IMR-90 (cell line): ENCODE measurements at regions not wholly inside any gene's neighbourhood (a gene's known extent, or its start where the extent isn't known, plus 50 kb on each side); places are given as distances from the start of the nearest gene placed in this dataset.

Source experiments
- ATAC-seq: fragments of 200-7000 bp; cut with Tn5 transposase; 2 replicates; pipeline ENCODE4 v1.9.1; 2020; ENCODE audit warnings: low read depth, mild to moderate bottlenecking, moderate library complexity
- BruUV-seq: library from RNA; stranded (reverse); fragments of 400-500 nt; replicated peaks from 2 replicates; lab custom pipeline; 2021; lab: Mats Ljungman, UMichigan
- CTCF ChIA-PET: fragments of 300-600 bp; formaldehyde crosslinking; extraction: SDS; loops from one replicate; lab custom pipeline; 2021; ENCODE audit warnings: antibody characterized with exemption; lab: Yijun Ruan, JAX
- POLR2A ChIA-PET: fragments of 300-600 bp; sonication (Branson Sonifier 250); formaldehyde crosslinking; loops from one replicate; lab custom pipeline; 2022; ENCODE audit warnings: antibody characterized with exemption; ENCODE audit not compliant: unreplicated experiment; lab: Charles Lee
- DNase-seq: peaks from one replicate; pipeline ENCODE4 v3.0.0; 2013
- H2AFZ ChIP-seq: replicated peaks from 2 replicates; pipeline ENCODE3; 2013; ENCODE audit warnings: low read length, mild to moderate bottlenecking; ENCODE audit not compliant: poor library complexity
- H2AK5ac ChIP-seq: 2 replicates; pipeline ENCODE4 v1.6.1; 2013; ENCODE audit warnings: low read depth, low read length, inconsistent platforms
- H2AK9ac ChIP-seq: replicated peaks from 2 replicates; pipeline ENCODE3; 2013; ENCODE audit warnings: mild to moderate bottlenecking, low read depth, low read length, moderate library complexity; ENCODE audit not compliant: poor library complexity
- H2BK120ac ChIP-seq: 2 replicates; pipeline ENCODE4 v1.6.1; 2013; ENCODE audit warnings: low read depth, low read length, inconsistent platforms
- H2BK15ac ChIP-seq: 3 replicates; pipeline ENCODE4 v1.6.1; 2013; ENCODE audit warnings: low read depth, low read length, inconsistent platforms
- H2BK20ac ChIP-seq: 2 replicates; pipeline ENCODE4 v1.6.1; 2013; ENCODE audit warnings: low read depth, mild to moderate bottlenecking, inconsistent platforms, low read length, moderate library complexity
- H2BK5ac ChIP-seq: 2 replicates; pipeline ENCODE4 v1.6.1; 2013; ENCODE audit warnings: mild to moderate bottlenecking, low read depth, low read length, inconsistent platforms; ENCODE audit not compliant: poor library complexity, severe bottlenecking
- H3K14ac ChIP-seq: replicated peaks from 2 replicates; pipeline ENCODE4 v1.6.1; 2013; ENCODE audit warnings: low read depth, low read length, inconsistent platforms
- H3K18ac ChIP-seq: 2 replicates; pipeline ENCODE4 v1.6.1; 2013; ENCODE audit warnings: low read depth, low read length, control low read depth
- H3K23ac ChIP-seq: 2 replicates; pipeline ENCODE4 v1.6.1; 2013; ENCODE audit warnings: low read depth, low read length, inconsistent platforms
- H3K27ac ChIP-seq: 2 replicates; pipeline ENCODE4 v1.5.1; 2013; ENCODE audit warnings: mild to moderate bottlenecking, control low read depth, low read length; ENCODE audit not compliant: insufficient read depth
- H3K27me3 ChIP-seq: 2 replicates; pipeline ENCODE4 v1.6.1; 2013; ENCODE audit warnings: low read length; ENCODE audit not compliant: control insufficient read depth, insufficient read depth
- H3K36me3 ChIP-seq: 2 replicates; pipeline ENCODE4 v1.6.1; 2013; ENCODE audit warnings: low read length, mixed read lengths; ENCODE audit not compliant: control insufficient read depth, insufficient read depth
- H3K4ac ChIP-seq: 2 replicates; pipeline ENCODE4 v1.6.1; 2013; ENCODE audit warnings: low read depth, low read length, inconsistent platforms
- H3K4me1 ChIP-seq: 2 replicates; pipeline ENCODE4 v1.6.1; 2013; ENCODE audit warnings: low read length, mixed read lengths; ENCODE audit not compliant: control insufficient read depth, insufficient read depth
- H3K4me2 ChIP-seq: 2 replicates; pipeline ENCODE4 v1.6.1; 2013; ENCODE audit warnings: low read depth, mild to moderate bottlenecking, control low read depth, low read length, moderate library complexity
- H3K4me3 ChIP-seq: 2 replicates; pipeline ENCODE4 v1.5.1; 2013; ENCODE audit warnings: low read depth, mild to moderate bottlenecking, control low read depth, low read length, moderate library complexity; ENCODE audit not compliant: insufficient read depth
- H3K56ac ChIP-seq: 2 replicates; pipeline ENCODE4 v1.6.1; 2013; ENCODE audit warnings: low read length, inconsistent platforms; ENCODE audit not compliant: insufficient read depth; ENCODE audit errors: extremely low read depth
- H3K79me1 ChIP-seq, 2 experiments: 2 replicates each; pipeline ENCODE4 v1.6.1; 2013; ENCODE audit warnings: low read length in 2 of 2, inconsistent platforms in 1 of 2, low read depth in 1 of 2
- H3K9ac ChIP-seq: 2 replicates; pipeline ENCODE4 v1.6.1; 2013; ENCODE audit warnings: low read depth, low read length, control low read depth
- H3K9me1 ChIP-seq: 2 replicates; pipeline ENCODE4 v1.6.1; 2013; ENCODE audit warnings: low read length, inconsistent platforms; ENCODE audit not compliant: insufficient read depth
- H3K9me3 ChIP-seq: 2 replicates; pipeline ENCODE4 v1.6.1; 2013; ENCODE audit warnings: low read length; ENCODE audit not compliant: control insufficient read depth, insufficient read depth
- H4K20me1 ChIP-seq: 2 replicates; pipeline ENCODE4 v1.6.1; 2013; ENCODE audit warnings: low read length, inconsistent platforms; ENCODE audit not compliant: insufficient read depth
- H4K5ac ChIP-seq: 2 replicates; pipeline ENCODE4 v1.6.1; 2013; ENCODE audit warnings: mild to moderate bottlenecking, low read depth, low read length, control low read depth
- H4K8ac ChIP-seq, 2 experiments: 2 replicates each; pipeline ENCODE4 v1.6.1; 2013; ENCODE audit warnings: low read depth in 2 of 2, low read length in 2 of 2, control low read depth in 1 of 2, inconsistent platforms in 1 of 2
- H4K91ac ChIP-seq: 2 replicates; pipeline ENCODE4 v1.6.1; 2013; ENCODE audit warnings: low read depth, low read length, inconsistent platforms; ENCODE audit not compliant: insufficient read depth
- BHLHE40 ChIP-seq: fragments of 150-350 bp; IDR thresholded peaks from 2 replicates; pipeline ENCODE4 v1.6.1; 2016; ENCODE audit warnings: mild to moderate bottlenecking, low read depth, low read length
- CEBPB ChIP-seq: IDR thresholded peaks from 2 replicates; pipeline ENCODE4 v1.6.1; 2012; ENCODE audit warnings: low read depth, low read length, improper control_type of control experiment
- CHD1 ChIP-seq: IDR thresholded peaks from 2 replicates; pipeline ENCODE4 v1.6.1; 2012; ENCODE audit warnings: low read depth, low read length, improper control_type of control experiment
- ELK1 ChIP-seq: fragments of 150-350 bp; IDR thresholded peaks from 2 replicates; pipeline ENCODE4 v1.6.1; 2016; ENCODE audit warnings: low read depth, mild to moderate bottlenecking, low read length, moderate library complexity, borderline replicate concordance
- FOS ChIP-seq: fragments of 150-350 bp; IDR thresholded peaks from 2 replicates; pipeline ENCODE4 v1.6.1; 2016; ENCODE audit warnings: low read depth, low read length
- MAFK ChIP-seq: IDR thresholded peaks from 2 replicates; pipeline ENCODE4 v1.6.1; 2012; ENCODE audit warnings: low read depth, low read length, improper control_type of control experiment
- MAZ ChIP-seq: IDR thresholded peaks from 2 replicates; pipeline ENCODE4 v1.6.1; 2012; ENCODE audit warnings: low read depth, mild to moderate bottlenecking, low read length, improper control_type of control experiment, moderate library complexity, borderline replicate concordance
- MXI1 ChIP-seq: IDR thresholded peaks from 2 replicates; pipeline ENCODE4 v1.6.1; 2012; ENCODE audit warnings: low read depth, mild to moderate bottlenecking, low read length, moderate library complexity, borderline replicate concordance
- NFE2L2 ChIP-seq: fragments of 150-350 bp; IDR thresholded peaks from 2 replicates; pipeline ENCODE4 v1.6.1; 2016; ENCODE audit warnings: low read depth, mild to moderate bottlenecking, low read length
- POLR2A ChIP-seq: IDR thresholded peaks from 2 replicates; pipeline ENCODE4 v1.6.1; 2012; ENCODE audit warnings: mild to moderate bottlenecking, low read depth, low read length
- RAD21 ChIP-seq: IDR thresholded peaks from 2 replicates; pipeline ENCODE4 v1.6.1; 2012; ENCODE audit warnings: low read length, improper control_type of control experiment
- RCOR1 ChIP-seq: IDR thresholded peaks from 2 replicates; pipeline ENCODE4 v1.6.1; 2012; ENCODE audit warnings: mild to moderate bottlenecking, low read length, improper control_type of control experiment; ENCODE audit not compliant: insufficient replicate concordance
- RFX5 ChIP-seq: IDR thresholded peaks from 2 replicates; pipeline ENCODE4 v1.8.0; 2012; ENCODE audit warnings: low read depth, mild to moderate bottlenecking, low read length, moderate library complexity
- SMC3 ChIP-seq: fragments of 150-350 bp; IDR thresholded peaks from 2 replicates; pipeline ENCODE4 v1.6.1; 2016; ENCODE audit warnings: low read depth, mild to moderate bottlenecking, antibody characterized with exemption, low read length, moderate library complexity
- USF2 ChIP-seq: fragments of 150-350 bp; IDR thresholded peaks from 2 replicates; pipeline ENCODE4 v1.6.1; 2017; ENCODE audit warnings: mild to moderate bottlenecking, antibody characterized with exemption, low read length, low read depth
- WGBS, 2 experiments: methylation state at CpG; one replicate each; pipeline versions ENCODE4 v1.1.5 to v1.1.7; 2013; ENCODE audit warnings: missing lambda C conversion rate in 2 of 2; ENCODE audit not compliant: insufficient read length in 1 of 2; ENCODE audit errors: extremely low coverage in 2 of 2; 5-methylcytosine and 5-hydroxymethylcytosine counted together
- dilution Hi-C: fragments of 300-500 bp; cut with HindIII; formaldehyde crosslinking; loops from one replicate; pipeline ENCODE4 v1.14.3; 2018; ENCODE audit warnings: low sequenced_read_pairs; ENCODE audit not compliant: unreplicated experiment
- in situ Hi-C: fragments of 300-500 bp; cut with MboI; formaldehyde crosslinking; loops from 3 replicates; pipeline ENCODE4 v1.14.3; 2019; ENCODE audit warnings: low sequenced_read_pairs, inconsistent platforms, mixed read lengths
- intact Hi-C: fragments of 100-400 bp; cut with micrococcal nuclease; formaldehyde crosslinking; loops from 2 replicates; pipeline ENCODE4 v1.10.0; 2022

GRCh38 chr2:34193164-34193563 lies 594.1 kb upstream of the FAM98A start:
- no peak overlapping the region for H3K18ac ChIP-seq
- no peak for TF ChIP-seq USF2
- TF ChIP-seq MAZ, result no peak
- TF ChIP-seq RFX5, result no peak
- TF ChIP-seq CEBPB, result no peak
- no peak for TF ChIP-seq ELK1
- TF ChIP-seq NFE2L2, result no peak
- no peak for TF ChIP-seq RCOR1
- no peak for TF ChIP-seq CHD1
- no peak for TF ChIP-seq FOS
- no peak for TF ChIP-seq MXI1
- no peak for TF ChIP-seq MAFK
- TF ChIP-seq SMC3, result no peak
- no peak for TF ChIP-seq BHLHE40
- no peak for TF ChIP-seq POLR2A
- no peak for TF ChIP-seq RAD21
- POLR2A ChIA-PET, result no interaction called here
- DNase-seq (no peak), ATAC-seq (no peak)
- WGBS, 2 experiments, result no CpG with 5 or more reads among the region's 3 CpGs
- H2AK9ac ChIP-seq, result no peak overlapping the region
- H4K91ac ChIP-seq, result no peak overlapping the region
- no peaks in the 10 kb centered on the region for H3K79me1 ChIP-seq
- H2AK5ac ChIP-seq, result no peak overlapping the region
- no peak overlapping the region for H3K4me2 ChIP-seq
- H3K27ac ChIP-seq, result no peak overlapping the region
- no peak overlapping the region for H3K14ac ChIP-seq
- H3K9me3 ChIP-seq, result peaks cover 6% of the 10 kb centered on the region; the same call in 1 of the 2 replicates
- H3K56ac ChIP-seq, result no peak overlapping the region
- H4K20me1 ChIP-seq, result no peaks in the 10 kb centered on the region
- no peak overlapping the region for H3K23ac ChIP-seq
- CTCF ChIA-PET, result interaction anchor here (0.6 kb wide), 1 partner anchor 500 kb away, joined by 3 read pairs; no protein-coding TSS in a partner anchor
- H2BK120ac ChIP-seq, result no peak overlapping the region
- no peak overlapping the region for H2BK20ac ChIP-seq
- no peaks in the 10 kb centered on the region for H3K36me3 ChIP-seq
- H4K5ac ChIP-seq, result no peak overlapping the region
- H2BK5ac ChIP-seq, result no peak overlapping the region
- H2BK15ac ChIP-seq, result no peak overlapping the region
- H3K4me1 ChIP-seq, result no peaks in the 10 kb centered on the region
- dilution Hi-C loops (no loop called here), in situ Hi-C loops (no loop called here), intact Hi-C loops (no loop called here)
- H3K27me3 ChIP-seq, result no peaks in the 10 kb centered on the region
- H3K4ac ChIP-seq, result no peak overlapping the region
- no peak overlapping the region for H2AFZ ChIP-seq
- no peak overlapping the region for H4K8ac ChIP-seq
- H3K9me1 ChIP-seq, result no peaks in the 10 kb centered on the region
- BruUV-seq, result no TSS peak
- H3K4me3 ChIP-seq, result no peak overlapping the region
- no peak overlapping the region for H3K9ac ChIP-seq
